Spleen (tissue), 11 donors: ENCODE measurements at regions not wholly inside any gene's neighbourhood (a gene's known extent, or its start where the extent isn't known, plus 50 kb on each side); places are given as distances from the start of the nearest gene placed in this dataset.
"Not testable (repeated sequence)": the region's sequence is repeated elsewhere in the genome, so short reads cannot be mapped to it uniquely, and the experiment has no call there.

Experiments used
- DNase-seq: peaks from one replicate; pipeline ENCODE4 v3.0.0-alpha.2; 2020
- H3K27ac ChIP-seq, 8 donors: fragments of 200-600 bp; sonication (generic) in 7 of 8; 1 replicate in 4 of 8; 2 replicates in 4 of 8; pipeline versions ENCODE4 v1.5.0 to v1.8.0; 2016 to 2021; ENCODE audit warnings: inconsistent platforms in 4 of 8, mild to moderate bottlenecking in 4 of 8, moderate library complexity in 1 of 8
- H3K27me3 ChIP-seq, 7 donors: fragments of 200-600 bp; sonication (generic) in 6 of 7; replicated peaks in 1 of 7; 1 replicate in 4 of 7; 2 replicates in 3 of 7; pipeline versions ENCODE4 v1.5.0 to v1.8.0; 2016 to 2021; ENCODE audit warnings: inconsistent platforms in 3 of 7, mild to moderate bottlenecking in 1 of 7
- H3K36me3 ChIP-seq, 6 donors: fragments of 200-600 bp; sonication (generic) in 5 of 6; 1 replicate in 4 of 6; 2 replicates in 2 of 6; pipeline versions ENCODE4 v1.5.0 to v1.8.0; 2016 to 2021; ENCODE audit warnings: inconsistent platforms in 2 of 6
- H3K4me1 ChIP-seq, 6 donors: fragments of 200-600 bp; sonication (generic) in 5 of 6; 1 replicate in 3 of 6; 2 replicates in 3 of 6; pipeline versions ENCODE4 v1.5.0 to v1.8.0; 2016 to 2021; ENCODE audit warnings: inconsistent platforms in 3 of 6
- H3K4me3 ChIP-seq, 8 donors: fragments of 200-600 bp; sonication (generic) in 7 of 8; 1 replicate in 4 of 8; 2 replicates in 4 of 8; pipeline versions ENCODE4 v1.5.0 to v1.8.0; 2016 to 2021; ENCODE audit warnings: inconsistent platforms in 4 of 8, mild to moderate bottlenecking in 4 of 8, moderate library complexity in 2 of 8
- H3K9me3 ChIP-seq, 8 donors: fragments of 200-600 bp; sonication (generic) in 7 of 8; 1 replicate in 4 of 8; 2 replicates in 4 of 8; pipeline versions ENCODE4 v1.5.0 to v1.8.0; 2016 to 2021; ENCODE audit warnings: inconsistent platforms in 4 of 8
- POLR2A ChIP-seq, 3 donors: fragments of 450-650 bp; IDR thresholded peaks; one replicate each; pipeline ENCODE4 v1.5.1; 2017; ENCODE audit warnings: antibody characterized with exemption in 3 of 3, mild to moderate bottlenecking in 1 of 3
- POLR2AphosphoS5 ChIP-seq, 3 donors: sonication (generic); formaldehyde crosslinking; IDR thresholded peaks; one replicate each; pipeline ENCODE4 v1.5.1; 2017; ENCODE audit warnings: antibody characterized with exemption in 3 of 3
- WGBS, 5 donors: extraction: QIAGEN DNeasy Blood & Tissue Kit in 3 of 5; methylation state at CpG; one replicate each; pipeline versions ENCODE4 v1.1.5 to v1.1.7; 2013 to 2018; 5-methylcytosine and 5-hydroxymethylcytosine counted together
- intact Hi-C: fragments of 100-400 bp; cut with DNase I; formaldehyde crosslinking; loops from one replicate; pipeline ENCODE4 v1.15.0; 2023; ENCODE audit warnings: low total_unique reads
- TF ChIP-seq, protein P1 (sequence below), 11 experiments: fragments of 200-600 bp in 7 of 11; fragments of 450-650 bp in 4 of 11; sonication (generic) in 4 of 11; IDR thresholded peaks in 8 of 11; conservative IDR thresholded peaks in 3 of 11; 1 replicate in 7 of 11; 2 replicates in 4 of 11; pipeline versions ENCODE4 v1.4.0 to v1.8.0; 2016 to 2021; ENCODE audit warnings: antibody characterized with exemption in 11 of 11, inconsistent platforms in 4 of 11, mild to moderate bottlenecking in 1 of 11
- donor health status: healthy with polysubstance abuse.
- donor health status: DM: no; HTN: no; CAD: no; lungs with moderate emphysema.
- donor health status: DM: no; HTN: no; CAD: no.
- donor health status: Bipolar disorder and iron deficiency.
- donor health status: healthy.
- donor health status: DM: no; HTN: no; CAD: no.
- donor health status: DM: yes; HTN: yes; CAD: no.

DNA sequence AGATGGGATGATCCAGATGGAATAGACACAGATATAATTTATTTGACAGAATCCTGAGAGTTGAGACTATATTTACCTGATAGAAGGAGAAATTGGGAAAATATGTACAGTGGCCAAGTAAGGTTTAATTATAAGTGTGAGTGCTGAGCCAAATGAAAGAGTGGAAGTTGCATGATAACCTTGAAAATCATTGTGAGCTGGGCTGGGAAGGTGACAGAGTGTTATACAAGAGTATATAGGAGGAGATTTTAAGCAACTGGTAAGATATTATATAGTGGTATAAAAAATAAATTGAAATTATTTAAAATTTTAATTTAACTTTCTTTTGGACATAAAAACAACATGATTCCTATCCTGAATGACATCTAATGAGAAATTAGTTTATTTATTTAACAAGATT lies 340.8 kb downstream of the NUP35 start:
- intact Hi-C loops: no loop called here
- Histone ChIP-seq H3K27me3 (no peaks in the 10 kb centered on the region), H3K36me3 (no peaks in the 10 kb centered on the region), H3K9me3 (peaks cover 0 to 25% (median 11%) of the 10 kb centered on the region in 8 donors), H3K27ac (no peak overlapping the region), H3K4me3 (no peak overlapping the region), H3K4me1 (no peaks in the 10 kb centered on the region)
- TF ChIP-seq POLR2A (IDR thresholded peaks at IDR 0.05): no peak
- TF ChIP-seq, protein P1, sequence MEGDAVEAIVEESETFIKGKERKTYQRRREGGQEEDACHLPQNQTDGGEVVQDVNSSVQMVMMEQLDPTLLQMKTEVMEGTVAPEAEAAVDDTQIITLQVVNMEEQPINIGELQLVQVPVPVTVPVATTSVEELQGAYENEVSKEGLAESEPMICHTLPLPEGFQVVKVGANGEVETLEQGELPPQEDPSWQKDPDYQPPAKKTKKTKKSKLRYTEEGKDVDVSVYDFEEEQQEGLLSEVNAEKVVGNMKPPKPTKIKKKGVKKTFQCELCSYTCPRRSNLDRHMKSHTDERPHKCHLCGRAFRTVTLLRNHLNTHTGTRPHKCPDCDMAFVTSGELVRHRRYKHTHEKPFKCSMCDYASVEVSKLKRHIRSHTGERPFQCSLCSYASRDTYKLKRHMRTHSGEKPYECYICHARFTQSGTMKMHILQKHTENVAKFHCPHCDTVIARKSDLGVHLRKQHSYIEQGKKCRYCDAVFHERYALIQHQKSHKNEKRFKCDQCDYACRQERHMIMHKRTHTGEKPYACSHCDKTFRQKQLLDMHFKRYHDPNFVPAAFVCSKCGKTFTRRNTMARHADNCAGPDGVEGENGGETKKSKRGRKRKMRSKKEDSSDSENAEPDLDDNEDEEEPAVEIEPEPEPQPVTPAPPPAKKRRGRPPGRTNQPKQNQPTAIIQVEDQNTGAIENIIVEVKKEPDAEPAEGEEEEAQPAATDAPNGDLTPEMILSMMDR (IDR thresholded peaks at IDR 0.05 in 8 of 11, conservative IDR thresholded peaks at IDR 0.05 in 3 of 11): no peak
- TF ChIP-seq POLR2AphosphoS5 (IDR thresholded peaks at IDR 0.05): no peak
- DNase-seq: no peak

- Histone ChIP-seq H3K4me3 (no peak overlapping the region), H3K4me1 (no peaks in the 10 kb centered on the region), H3K27me3 (no peaks in the 10 kb centered on the region), H3K36me3 (no peaks in the 10 kb centered on the region), H3K9me3 (peaks cover 0 to 42% (median 15%) of the 10 kb centered on the region in 8 donors), H3K27ac (no peak overlapping the region)
- 70 to 83% (median 81%) methylated on average over 10 of the region's 10 CpGs for WGBS, 5 donors
- intact Hi-C loops: no loop called here
- DNase-seq: no peak
- TF ChIP-seq POLR2A (IDR thresholded peaks at IDR 0.05): no peak
- TF ChIP-seq, protein P1 (IDR thresholded peaks at IDR 0.05 in 8 of 11, conservative IDR thresholded peaks at IDR 0.05 in 3 of 11): no peak
- no peak for TF ChIP-seq POLR2AphosphoS5 (IDR thresholded peaks at IDR 0.05)
Measured at GRCh38 chr2:183474912-183475695, 350.9 kb downstream of the NUP35 start.

- Histone ChIP-seq H3K27ac (no peak overlapping the region), H3K4me3 (no peak overlapping the region), H3K36me3 (no peaks in the 10 kb centered on the region), H3K27me3 (no peaks in the 10 kb centered on the region), H3K9me3 (peaks cover 0 to 38% (median 13%) of the 10 kb centered on the region in 8 donors), H3K4me1 (no peaks in the 10 kb centered on the region)
- TF ChIP-seq, protein P1 (IDR thresholded peaks at IDR 0.05 in 8 of 11, conservative IDR thresholded peaks at IDR 0.05 in 3 of 11): no peak
- TF ChIP-seq POLR2AphosphoS5 (IDR thresholded peaks at IDR 0.05): no peak
- no peak for TF ChIP-seq POLR2A (IDR thresholded peaks at IDR 0.05)
- intact Hi-C loops: no loop called here
- no peak for DNase-seq
Measured at GRCh38 chr2:183476490-183476889, 352.2 kb downstream of the NUP35 start.

DNA sequence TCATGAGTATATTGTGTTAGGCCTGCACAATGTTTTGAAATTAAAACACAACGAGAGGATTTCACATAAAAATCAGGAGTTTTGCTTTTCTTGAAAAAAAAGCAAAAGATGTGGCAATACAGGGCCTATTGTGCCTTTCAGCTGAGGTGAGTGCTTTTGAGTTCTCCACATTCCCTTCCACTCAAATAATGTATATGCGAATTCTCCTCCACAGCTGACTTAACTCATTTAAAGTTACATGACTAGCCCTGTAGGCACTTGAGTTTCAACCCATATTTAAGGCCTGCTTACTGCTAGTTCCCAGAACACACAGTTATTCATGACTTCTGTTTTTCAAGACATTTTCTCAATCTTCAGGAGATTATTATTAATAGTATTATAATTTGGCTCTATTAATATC lies 353.1 kb downstream of the NUP35 start:
- H3K4me3 ChIP-seq: no peak overlapping the region
- DNase-seq: no peak
- no peaks in the 10 kb centered on the region for H3K4me1 ChIP-seq
- no peaks in the 10 kb centered on the region for H3K27me3 ChIP-seq
- intact Hi-C loops: no loop called here
- TF ChIP-seq POLR2AphosphoS5 (IDR thresholded peaks at IDR 0.05): no peak
- 68 to 78% (median 73%) methylated on average over 2 of the region's 2 CpGs for WGBS, 5 donors
- H3K36me3 ChIP-seq: no peaks in the 10 kb centered on the region
- peaks cover 0 to 39% (median 17%) of the 10 kb centered on the region in 8 donors for H3K9me3 ChIP-seq
- H3K27ac ChIP-seq: no peak overlapping the region

DNA sequence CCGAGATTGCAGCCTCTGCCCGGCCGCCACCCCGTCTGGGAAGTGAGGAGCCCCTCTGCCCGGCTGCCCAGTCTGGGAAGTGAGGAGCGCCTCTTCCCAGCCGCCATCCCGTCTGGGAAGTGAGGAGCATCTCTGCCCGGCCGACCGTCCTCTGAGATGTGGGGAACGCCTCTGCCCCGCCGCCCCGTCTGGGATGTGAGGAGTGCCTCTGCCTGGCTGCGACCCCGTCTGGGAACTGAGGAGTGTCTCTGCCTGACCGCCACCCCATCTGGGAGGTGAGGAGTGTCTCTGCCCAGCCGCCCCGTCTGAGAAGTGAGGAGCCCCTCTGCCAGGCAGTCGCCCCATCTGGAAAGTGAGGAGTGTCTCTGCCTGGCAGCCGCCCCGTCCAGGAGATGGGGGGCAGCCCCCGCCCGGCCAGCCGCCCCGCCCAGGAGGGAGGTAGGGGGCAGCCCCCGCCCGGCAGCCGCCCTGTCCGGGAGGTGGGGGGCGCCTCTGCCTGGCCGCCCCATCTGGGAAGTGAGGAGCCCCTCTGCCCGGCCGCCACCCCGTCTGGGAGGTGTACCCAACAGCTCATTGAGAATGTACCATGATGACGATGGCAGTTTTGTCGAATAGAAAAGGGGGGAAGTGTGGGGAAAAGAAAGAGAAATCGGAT lies 354.8 kb downstream of the NUP35 start:
- H3K9me3 ChIP-seq: peaks cover 0 to 44% (median 22%) of the 10 kb centered on the region in 8 donors
- intact Hi-C loops, DNase-seq, H3K27me3 ChIP-seq, H3K4me3 ChIP-seq, H3K36me3 ChIP-seq, H3K27ac ChIP-seq, H3K4me1 ChIP-seq: not testable (repeated sequence)
- 93 to 98% (median 95%) methylated on average over 17 to 39 of the region's 39 CpGs for WGBS, 5 donors
